NB4 (cell line): ENCODE measurements at regions not wholly inside any gene's neighbourhood (a gene's known extent, or its start where the extent isn't known, plus 50 kb on each side); places are given as distances from the start of the nearest gene placed in this dataset.

Source experiments
- CTCF ChIP-seq: IDR thresholded peaks from one replicate; pipeline ENCODE4 v1.5.1; 2012; ENCODE audit warnings: low read depth, low read length
- POLR2A ChIP-seq: IDR thresholded peaks from 2 replicates; pipeline ENCODE4 v1.6.1; 2011; ENCODE audit warnings: mild to moderate bottlenecking; ENCODE audit not compliant: insufficient read length; ENCODE audit errors: extremely low read depth

- TF ChIP-seq CTCF (no peak), POLR2A (no peak)
Measured at GRCh38 chr16:79503511-79503910, 97.0 kb downstream of the MAF start.
